Astrocyte of the cerebellum (primary cell): ENCODE measurements at regions not wholly inside any gene's neighbourhood (a gene's known extent, or its start where the extent isn't known, plus 50 kb on each side); places are given as distances from the start of the nearest gene placed in this dataset.

ENCODE experiments used
- DNase-seq: peaks from one replicate; pipeline ENCODE4 v3.0.0-alpha.2; 2011; ENCODE audit warnings: low read depth
- H3K4me3 ChIP-seq: 2 replicates; pipeline ENCODE4 v1.5.1; 2011; ENCODE audit warnings: mild to moderate bottlenecking, low read depth, low read length, moderate library complexity
- in situ Hi-C: cut with HindIII; loops from 2 replicates; pipeline ENCODE4 v1.10.0; 2017; ENCODE audit warnings: low sequenced_read_pairs
- TF ChIP-seq, protein P1 (sequence below): IDR thresholded peaks from 2 replicates; pipeline ENCODE4 v1.5.1; 2012; ENCODE audit warnings: low read length, low read depth, moderate library complexity, mild to moderate bottlenecking; ENCODE audit errors: missing control alignments

DNA sequence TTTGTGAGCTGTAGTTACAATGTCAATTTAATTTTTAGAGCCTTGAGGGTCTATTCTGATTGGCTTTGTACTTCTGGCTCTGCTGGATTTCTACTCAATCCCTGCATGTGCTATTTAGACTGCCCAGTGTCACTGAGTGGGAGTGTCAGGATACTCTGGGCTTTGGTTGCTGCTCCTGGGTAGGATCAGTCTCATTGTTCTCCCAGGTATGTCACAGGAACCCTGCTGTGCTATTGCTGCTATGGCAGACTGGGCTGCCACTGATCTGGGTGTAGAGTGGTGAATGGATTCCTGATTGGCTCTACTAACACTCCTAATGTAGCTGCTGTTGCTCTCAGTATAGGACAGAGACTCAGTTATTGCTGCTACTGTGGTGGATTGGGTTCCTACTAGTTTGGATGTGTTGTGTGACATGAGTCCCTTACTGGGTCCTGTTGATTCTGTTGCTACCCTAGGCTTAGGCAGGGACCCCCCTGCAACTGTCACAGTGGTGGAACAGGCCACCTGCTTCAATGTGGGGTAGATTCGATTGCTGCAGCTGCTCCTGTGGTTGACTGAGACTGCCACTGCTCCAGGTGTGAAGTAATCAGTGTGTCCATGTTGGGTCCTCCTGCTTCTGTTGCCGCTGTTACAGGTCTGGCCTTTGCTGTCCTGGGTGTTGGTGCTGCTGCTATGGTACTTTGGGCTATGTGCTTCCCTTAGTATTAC is 707.8 kb upstream of the AMOT start:
- in situ Hi-C loops, result no loop called here
- TF ChIP-seq, protein P1, sequence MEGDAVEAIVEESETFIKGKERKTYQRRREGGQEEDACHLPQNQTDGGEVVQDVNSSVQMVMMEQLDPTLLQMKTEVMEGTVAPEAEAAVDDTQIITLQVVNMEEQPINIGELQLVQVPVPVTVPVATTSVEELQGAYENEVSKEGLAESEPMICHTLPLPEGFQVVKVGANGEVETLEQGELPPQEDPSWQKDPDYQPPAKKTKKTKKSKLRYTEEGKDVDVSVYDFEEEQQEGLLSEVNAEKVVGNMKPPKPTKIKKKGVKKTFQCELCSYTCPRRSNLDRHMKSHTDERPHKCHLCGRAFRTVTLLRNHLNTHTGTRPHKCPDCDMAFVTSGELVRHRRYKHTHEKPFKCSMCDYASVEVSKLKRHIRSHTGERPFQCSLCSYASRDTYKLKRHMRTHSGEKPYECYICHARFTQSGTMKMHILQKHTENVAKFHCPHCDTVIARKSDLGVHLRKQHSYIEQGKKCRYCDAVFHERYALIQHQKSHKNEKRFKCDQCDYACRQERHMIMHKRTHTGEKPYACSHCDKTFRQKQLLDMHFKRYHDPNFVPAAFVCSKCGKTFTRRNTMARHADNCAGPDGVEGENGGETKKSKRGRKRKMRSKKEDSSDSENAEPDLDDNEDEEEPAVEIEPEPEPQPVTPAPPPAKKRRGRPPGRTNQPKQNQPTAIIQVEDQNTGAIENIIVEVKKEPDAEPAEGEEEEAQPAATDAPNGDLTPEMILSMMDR, result no peak

DNA sequence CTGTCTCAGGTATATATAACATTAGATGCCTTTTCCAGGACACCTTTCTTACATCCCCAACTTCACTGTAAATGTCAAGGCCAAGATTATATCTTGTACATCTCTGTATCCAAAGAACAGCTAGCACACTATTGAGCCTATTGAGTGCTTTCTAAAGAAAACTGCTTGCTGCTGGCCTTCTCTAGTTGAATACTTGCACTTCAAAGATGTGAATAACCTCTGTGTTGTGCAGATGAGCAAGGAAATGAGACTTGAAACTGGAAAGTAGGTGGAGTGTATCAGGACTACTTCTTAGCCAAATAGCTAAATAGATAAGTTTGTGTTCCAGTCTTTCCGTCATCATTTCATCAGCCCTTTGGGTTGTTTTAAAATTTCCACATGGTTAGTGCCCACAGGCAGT is 704.4 kb upstream of the AMOT start:
- TF ChIP-seq, protein P1, result no peak
- in situ Hi-C loops, result no loop called here
- no peak overlapping the region for H3K4me3 ChIP-seq
- DNase-seq, result no peak

More for the DNA sequence above, 707.8 kb upstream of the AMOT start:
- no peak overlapping the region for H3K4me3 ChIP-seq
- DNase-seq, result no peak

DNA sequence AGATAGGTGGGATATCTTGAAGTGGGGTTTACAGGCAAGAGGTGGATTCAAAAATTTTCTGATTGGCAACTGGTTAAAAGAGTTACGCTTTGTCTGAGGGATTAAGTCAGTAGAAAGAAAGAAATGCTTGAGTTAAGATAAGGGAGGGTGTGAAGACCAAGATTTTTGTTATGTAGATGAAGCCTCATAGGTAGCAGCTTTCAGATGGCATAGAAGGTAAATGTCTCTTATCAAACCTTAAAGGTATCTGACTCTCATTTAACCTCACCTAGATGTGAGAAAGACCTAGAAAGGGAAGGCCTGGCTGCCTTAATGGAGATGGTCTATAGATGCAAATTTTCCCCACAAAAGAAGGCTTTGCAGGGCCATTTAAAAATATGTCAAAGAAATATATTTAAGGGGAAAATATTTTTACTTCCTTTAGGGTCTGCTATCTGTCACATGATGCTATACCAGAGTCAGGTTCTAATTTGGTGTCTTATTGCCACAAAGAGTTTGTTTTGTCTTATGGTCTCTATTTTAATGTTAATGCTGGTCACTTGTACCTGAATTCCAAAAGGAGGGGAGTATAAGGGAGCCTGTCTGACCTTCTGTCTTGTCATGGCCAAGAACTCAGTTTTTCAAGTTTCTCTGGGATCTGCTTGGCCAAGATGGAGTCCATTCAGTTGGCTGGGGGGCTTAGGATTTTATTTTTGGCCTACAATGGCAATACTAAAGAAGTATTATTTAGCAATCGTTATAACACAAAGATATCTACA is 699.1 kb upstream of the AMOT start:
- no peak overlapping the region for H3K4me3 ChIP-seq
- TF ChIP-seq, protein P1, result no peak
- in situ Hi-C loops, result no loop called here
- no peak for DNase-seq

DNA sequence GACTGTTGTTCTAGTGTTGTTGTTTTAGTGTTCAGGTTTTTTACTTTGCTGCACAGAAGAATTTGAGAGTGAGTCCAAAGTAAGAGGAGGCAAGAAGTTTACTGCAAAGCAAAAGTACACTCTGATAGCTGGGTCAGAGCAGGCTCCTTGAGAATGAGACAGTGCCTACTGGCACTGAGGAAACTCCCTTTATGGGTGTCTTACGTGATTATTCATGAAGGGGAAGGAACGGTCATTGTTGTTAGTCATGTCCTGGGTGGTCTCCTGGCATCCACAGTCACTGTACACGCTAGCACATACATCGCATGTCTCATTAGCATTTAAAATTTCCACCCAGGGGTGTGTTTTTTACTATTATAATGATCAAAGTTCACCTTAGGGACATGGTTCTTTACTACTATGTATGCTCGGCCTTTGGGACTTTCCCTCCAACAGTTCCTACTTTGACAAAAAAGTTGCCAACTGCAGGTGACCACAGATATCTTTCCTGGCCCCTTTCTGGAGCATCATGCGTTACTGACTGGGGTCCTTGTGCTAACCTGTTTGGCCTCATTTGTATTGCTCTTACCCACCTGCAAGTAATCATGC is 688.9 kb upstream of the AMOT start:
- in situ Hi-C loops, result no loop called here
- DNase-seq, result no peak
- TF ChIP-seq, protein P1, result no peak
- no peak overlapping the region for H3K4me3 ChIP-seq

DNA sequence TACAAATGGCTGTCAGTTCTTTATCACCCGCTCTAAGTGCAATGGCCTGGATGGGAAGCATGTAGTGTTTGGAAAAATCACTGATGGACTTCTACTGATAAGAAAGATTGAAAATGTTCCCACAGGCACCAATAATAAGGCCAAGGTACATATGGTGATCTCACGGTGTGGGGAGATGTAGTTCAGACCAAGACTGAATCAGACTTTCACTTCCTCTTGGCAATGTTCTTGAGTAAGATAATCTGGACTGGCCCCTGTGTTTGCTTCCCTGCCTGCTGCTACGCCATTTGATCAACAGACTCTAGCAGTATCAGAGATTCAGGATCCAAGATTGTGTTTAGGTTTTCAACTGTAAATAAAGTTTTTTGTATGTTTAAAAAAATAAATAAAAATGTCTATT is 682.2 kb upstream of the AMOT start:
- in situ Hi-C loops, result no loop called here
- TF ChIP-seq, protein P1, result no peak
- no peak overlapping the region for H3K4me3 ChIP-seq
- no peak for DNase-seq

DNA sequence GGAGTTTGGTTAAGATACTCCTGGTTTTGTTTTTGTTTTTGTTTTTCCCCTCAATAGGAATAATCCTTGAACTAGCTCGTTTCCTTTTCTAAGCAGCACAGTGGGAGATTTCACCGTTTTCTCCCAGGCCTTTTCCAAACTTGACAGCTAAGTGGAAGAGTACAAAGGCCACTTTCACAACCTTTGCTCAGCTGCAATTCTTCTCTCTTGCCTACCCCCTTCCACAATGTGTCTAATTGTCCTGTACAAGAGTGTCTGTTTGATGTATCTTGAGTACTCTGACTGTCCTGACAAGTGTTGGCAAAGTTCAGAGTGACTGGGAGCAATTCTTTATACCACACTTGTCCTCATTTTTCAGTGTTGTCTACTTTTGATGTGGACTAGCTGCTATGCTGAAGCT is 674.3 kb upstream of the AMOT start:
- TF ChIP-seq, protein P1, result no peak
- DNase-seq, result no peak
- no peak overlapping the region for H3K4me3 ChIP-seq
- in situ Hi-C loops, result no loop called here
